Mesendoderm (in vitro differentiated cells): ENCODE measurements at regions not wholly inside any gene's neighbourhood (a gene's known extent, or its start where the extent isn't known, plus 50 kb on each side); places are given as distances from the start of the nearest gene placed in this dataset.

Experiments
- DNase-seq: peaks from one replicate; pipeline ENCODE4 v3.0.0; 2013
- H2AK5ac ChIP-seq: 2 replicates; pipeline ENCODE4 v1.6.1; 2013; ENCODE audit warnings: low read length, inconsistent platforms
- H2BK120ac ChIP-seq: 2 replicates; pipeline ENCODE4 v1.6.1; 2013; ENCODE audit warnings: low read depth, mild to moderate bottlenecking, low read length, moderate library complexity, mixed read lengths
- H2BK15ac ChIP-seq: replicated peaks from 2 replicates; pipeline ENCODE4 v1.6.1; 2013; ENCODE audit warnings: low read depth, mild to moderate bottlenecking, moderate library complexity
- H2BK5ac ChIP-seq: 2 replicates; pipeline ENCODE4 v1.6.1; 2013; ENCODE audit warnings: low read length, inconsistent platforms
- H3K18ac ChIP-seq: 2 replicates; pipeline ENCODE4 v1.6.1; 2013; ENCODE audit warnings: mild to moderate bottlenecking, low read length, mixed read lengths
- H3K23ac ChIP-seq: one replicate; pipeline ENCODE4 v1.6.1; 2013; ENCODE audit warnings: low read length
- H3K27ac ChIP-seq: 2 replicates; pipeline ENCODE4 v1.5.1; 2013; ENCODE audit warnings: low read depth, mild to moderate bottlenecking, inconsistent platforms, low read length, moderate library complexity
- H3K27me3 ChIP-seq: 2 replicates; pipeline ENCODE4 v1.6.1; 2013; ENCODE audit warnings: low read length, control low read depth, mild to moderate bottlenecking, inconsistent platforms; ENCODE audit not compliant: insufficient read depth, poor library complexity
- H3K36me3 ChIP-seq: 2 replicates; pipeline ENCODE4 v1.6.1; 2013; ENCODE audit warnings: low read length, inconsistent platforms; ENCODE audit not compliant: control insufficient read depth, insufficient read depth
- H3K4ac ChIP-seq: one replicate; pipeline ENCODE4 v1.6.1; 2013; ENCODE audit warnings: low read depth, mild to moderate bottlenecking, low read length, moderate library complexity
- H3K4me1 ChIP-seq: 2 replicates; pipeline ENCODE4 v1.6.1; 2013; ENCODE audit warnings: low read depth, low read length, inconsistent platforms; ENCODE audit not compliant: control insufficient read depth
- H3K4me2 ChIP-seq: 2 replicates; pipeline ENCODE4 v1.6.1; 2013; ENCODE audit warnings: low read length
- H3K4me3 ChIP-seq: 2 replicates; pipeline ENCODE4 v1.5.1; 2013; ENCODE audit warnings: mild to moderate bottlenecking, low read length
- H3K56ac ChIP-seq: one replicate; pipeline ENCODE4 v1.6.1; 2013; ENCODE audit warnings: low read length
- H3K79me1 ChIP-seq: 2 replicates; pipeline ENCODE4 v1.6.1; 2013; ENCODE audit warnings: low read length, inconsistent platforms
- H3K79me2 ChIP-seq: 2 replicates; pipeline ENCODE4 v1.6.1; 2013; ENCODE audit warnings: mild to moderate bottlenecking, low read length; ENCODE audit not compliant: control insufficient read depth, insufficient read depth
- H3K9ac ChIP-seq: 2 replicates; pipeline ENCODE4 v1.6.1; 2013; ENCODE audit warnings: low read length, inconsistent platforms
- H4K5ac ChIP-seq: one replicate; pipeline ENCODE4 v1.6.1; 2013; ENCODE audit warnings: low read length
- H4K8ac ChIP-seq: one replicate; pipeline ENCODE4 v1.6.1; 2013; ENCODE audit warnings: low read depth, mild to moderate bottlenecking, control low read depth, low read length, moderate library complexity
- WGBS: extraction: QIAGEN DNeasy Blood & Tissue Kit; methylation state at CpG from one replicate; pipeline ENCODE4 v1.1.7; 2013; ENCODE audit warnings: low lambda C conversion rate, missing lambda C conversion rate; ENCODE audit not compliant: insufficient coverage; ENCODE audit errors: extremely low coverage; 5-methylcytosine and 5-hydroxymethylcytosine counted together

DNA sequence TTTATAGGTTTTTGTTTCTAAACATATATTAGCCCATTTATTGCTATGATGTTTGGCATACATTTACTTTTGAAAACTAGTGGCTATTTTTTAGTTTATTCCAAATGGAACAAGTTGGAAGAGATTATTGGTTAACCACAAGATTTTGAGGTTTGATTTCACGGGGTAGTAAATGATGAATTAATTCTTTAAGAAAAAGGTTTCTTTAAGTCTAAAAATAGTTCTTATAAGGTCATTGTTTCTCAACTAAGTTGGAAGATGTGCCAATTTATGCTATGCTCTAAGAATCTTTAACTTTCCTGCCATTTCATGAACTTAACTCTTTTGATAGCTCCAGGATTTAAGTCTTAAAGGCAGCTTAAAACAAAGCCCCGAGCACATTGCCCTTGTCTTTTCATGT lies 183.8 kb downstream of the LMO4 start:
- H3K4me3 ChIP-seq = no peak overlapping the region
- no peak overlapping the region for H3K56ac ChIP-seq
- no peak overlapping the region for H2AK5ac ChIP-seq
- H2BK5ac ChIP-seq = no peak overlapping the region
- no peak overlapping the region for H3K18ac ChIP-seq
- H4K8ac ChIP-seq = no peak overlapping the region
- no peaks in the 10 kb centered on the region for H3K4me1 ChIP-seq
- no peak overlapping the region for H3K4me2 ChIP-seq
- DNase-seq = no peak
- no peak overlapping the region for H3K9ac ChIP-seq
- no peak overlapping the region for H3K23ac ChIP-seq
- no peaks in the 10 kb centered on the region for H3K27me3 ChIP-seq
- no CpG with 5 or more reads among the region's 2 CpGs for WGBS
- H3K27ac ChIP-seq = no peak overlapping the region
- H3K4ac ChIP-seq = no peak overlapping the region
- H3K79me2 ChIP-seq = no peaks in the 10 kb centered on the region
- H3K36me3 ChIP-seq = no peaks in the 10 kb centered on the region
- no peak overlapping the region for H4K5ac ChIP-seq
- no peak overlapping the region for H2BK120ac ChIP-seq
- H2BK15ac ChIP-seq = no peak overlapping the region
- no peaks in the 10 kb centered on the region for H3K79me1 ChIP-seq

DNA sequence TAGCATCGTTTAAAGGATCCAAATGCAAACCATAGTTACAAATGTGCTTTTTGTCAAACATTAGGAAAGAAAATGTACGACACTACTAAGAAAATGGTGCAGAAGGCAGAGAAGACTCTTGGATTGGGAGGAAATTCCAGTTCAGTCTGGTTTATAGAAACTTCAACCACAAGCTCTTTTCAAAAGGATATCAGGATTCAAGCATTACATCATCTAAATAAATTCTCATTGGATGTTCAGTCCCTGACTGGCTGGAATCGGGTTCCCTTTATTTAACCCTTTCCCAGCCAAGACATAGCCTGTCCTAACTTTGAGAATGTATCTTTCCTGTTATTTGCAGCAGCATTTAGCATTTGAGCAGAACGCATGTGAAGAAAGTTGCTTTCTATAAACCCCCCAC lies 184.6 kb downstream of the LMO4 start:
- Histone ChIP-seq H3K18ac (no peak overlapping the region), H4K8ac (no peak overlapping the region), H3K4me1 (no peaks in the 10 kb centered on the region), H2BK5ac (no peak overlapping the region), H4K5ac (no peak overlapping the region), H3K9ac (no peak overlapping the region), H3K4me2 (no peak overlapping the region), H3K79me1 (no peaks in the 10 kb centered on the region), H3K4me3 (no peak overlapping the region), H3K79me2 (no peaks in the 10 kb centered on the region), H3K27ac (no peak overlapping the region), H3K56ac (no peak overlapping the region), H3K23ac (no peak overlapping the region), H3K27me3 (no peaks in the 10 kb centered on the region), H2AK5ac (no peak overlapping the region), H3K4ac (no peak overlapping the region), H3K36me3 (no peaks in the 10 kb centered on the region), H2BK15ac (no peak overlapping the region), H2BK120ac (no peak overlapping the region)
- DNase-seq = peak; percentile 33
- WGBS = no CpG with 5 or more reads among the region's 4 CpGs

DNA sequence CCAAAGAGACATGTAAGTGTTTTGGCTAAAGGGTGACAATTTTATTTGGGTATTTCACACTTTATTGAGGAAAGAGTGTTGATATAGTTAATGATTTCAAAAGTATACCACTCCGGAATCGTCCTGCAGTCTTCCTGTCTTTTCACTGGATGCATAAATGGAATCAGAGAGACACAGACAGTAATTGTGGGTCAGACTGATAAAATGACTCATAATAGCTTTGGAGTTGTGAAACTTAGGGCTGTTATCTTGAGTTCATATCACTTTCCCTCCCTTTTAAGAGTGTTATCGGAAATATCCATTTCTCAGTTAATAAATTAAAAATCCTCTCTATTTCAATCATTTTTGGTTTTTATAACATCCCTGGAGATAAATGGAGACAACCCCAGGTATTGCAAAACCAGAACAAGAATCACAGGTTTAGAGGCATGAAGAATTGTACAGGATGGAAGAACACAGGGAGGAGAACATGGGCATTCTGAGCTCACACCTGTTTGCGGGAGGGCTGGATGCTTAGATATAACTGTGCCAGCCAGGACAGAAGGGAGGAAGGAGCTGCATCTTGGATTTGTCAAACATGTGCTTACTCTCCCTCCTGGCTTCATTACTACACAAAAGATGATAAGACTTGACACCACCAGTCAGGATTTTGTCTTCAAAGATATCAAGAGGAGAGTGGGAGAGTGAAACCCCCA lies 185.4 kb downstream of the LMO4 start:
- H3K36me3 ChIP-seq = no peaks in the 10 kb centered on the region
- no CpG with 5 or more reads among the region's 4 CpGs for WGBS
- H3K79me2 ChIP-seq = no peaks in the 10 kb centered on the region

DNA sequence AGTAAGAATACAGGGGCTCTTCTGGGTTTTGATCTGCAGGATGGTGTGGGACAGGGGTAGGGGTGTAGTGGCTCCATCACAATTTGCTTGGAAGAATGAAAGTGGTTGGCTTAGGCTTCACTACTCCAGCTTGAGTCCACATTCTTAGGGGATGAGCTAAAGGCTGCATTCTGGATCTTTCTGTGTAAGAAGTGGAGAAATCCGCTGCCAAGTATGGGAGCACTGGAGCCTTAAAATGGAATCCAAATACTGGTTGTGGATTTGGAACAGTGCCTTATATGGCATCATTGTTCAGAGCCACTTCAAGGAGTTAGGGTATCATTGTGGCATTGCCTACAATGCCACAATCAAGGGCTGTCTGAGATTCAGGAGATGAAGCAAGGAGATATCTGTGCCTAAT lies 187.1 kb downstream of the LMO4 start:
- Histone ChIP-seq H2BK5ac (no peak overlapping the region), H3K18ac (no peak overlapping the region), H3K79me1 (no peaks in the 10 kb centered on the region), H4K5ac (no peak overlapping the region), H2AK5ac (no peak overlapping the region), H3K79me2 (no peaks in the 10 kb centered on the region), H3K4ac (no peak overlapping the region), H3K27me3 (no peaks in the 10 kb centered on the region), H3K4me3 (no peak overlapping the region), H3K56ac (no peak overlapping the region), H3K27ac (no peak overlapping the region), H3K36me3 (no peaks in the 10 kb centered on the region), H2BK120ac (no peak overlapping the region), H3K9ac (no peak overlapping the region), H2BK15ac (no peak overlapping the region), H3K23ac (no peak overlapping the region), H4K8ac (no peak overlapping the region), H3K4me2 (no peak overlapping the region), H3K4me1 (no peaks in the 10 kb centered on the region)
- WGBS = no CpG with 5 or more reads among the region's 1 CpG
- no peak for DNase-seq

More for the DNA sequence above, 185.4 kb downstream of the LMO4 start:
- H4K8ac ChIP-seq = no peak overlapping the region
- H3K18ac ChIP-seq = no peak overlapping the region
- H2BK5ac ChIP-seq = no peak overlapping the region
- H2AK5ac ChIP-seq = no peak overlapping the region
- no peak overlapping the region for H4K5ac ChIP-seq
- no peaks in the 10 kb centered on the region for H3K27me3 ChIP-seq
- no peak overlapping the region for H3K9ac ChIP-seq
- no peak overlapping the region for H3K27ac ChIP-seq
- no peaks in the 10 kb centered on the region for H3K79me1 ChIP-seq
- H3K56ac ChIP-seq = no peak overlapping the region
- no peak overlapping the region for H3K4me2 ChIP-seq
- no peaks in the 10 kb centered on the region for H3K4me1 ChIP-seq
- no peak overlapping the region for H3K4me3 ChIP-seq
- H2BK120ac ChIP-seq = no peak overlapping the region
- H3K23ac ChIP-seq = no peak overlapping the region
- no peak for DNase-seq
- H3K4ac ChIP-seq = no peak overlapping the region
- no peak overlapping the region for H2BK15ac ChIP-seq

DNA sequence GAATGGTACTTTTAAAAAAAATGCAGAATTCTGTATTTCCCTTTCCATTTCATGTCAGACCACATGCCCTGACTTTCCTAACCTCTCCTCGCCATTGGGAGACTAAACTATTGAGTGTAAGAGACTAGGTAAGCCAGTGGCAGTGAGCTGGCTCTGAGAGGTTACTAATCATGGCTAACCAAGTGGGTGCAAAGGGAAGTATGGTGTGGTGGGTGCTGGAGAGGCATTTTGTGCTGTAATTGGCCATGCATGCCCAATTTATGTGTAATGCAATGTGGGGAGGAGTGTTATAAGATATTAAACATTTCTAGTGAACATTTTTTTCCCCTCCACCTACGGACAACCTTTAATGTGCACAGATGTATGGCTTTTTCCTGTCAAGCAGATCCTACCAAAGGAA lies 190.1 kb downstream of the LMO4 start:
- Histone ChIP-seq H3K4me3 (no peak overlapping the region), H3K27ac (no peak overlapping the region), H3K56ac (no peak overlapping the region), H3K79me1 (no peaks in the 10 kb centered on the region), H2BK15ac (no peak overlapping the region), H3K18ac (no peak overlapping the region), H3K36me3 (no peaks in the 10 kb centered on the region), H3K27me3 (no peaks in the 10 kb centered on the region), H3K4me2 (no peak overlapping the region), H4K8ac (no peak overlapping the region), H2BK5ac (no peak overlapping the region), H2AK5ac (no peak overlapping the region), H3K4ac (no peak overlapping the region), H4K5ac (no peak overlapping the region), H3K4me1 (no peaks in the 10 kb centered on the region), H3K23ac (no peak overlapping the region), H3K9ac (no peak overlapping the region), H2BK120ac (no peak overlapping the region), H3K79me2 (no peaks in the 10 kb centered on the region)
- no CpG with 5 or more reads among the region's 2 CpGs for WGBS
- no peak for DNase-seq

DNA sequence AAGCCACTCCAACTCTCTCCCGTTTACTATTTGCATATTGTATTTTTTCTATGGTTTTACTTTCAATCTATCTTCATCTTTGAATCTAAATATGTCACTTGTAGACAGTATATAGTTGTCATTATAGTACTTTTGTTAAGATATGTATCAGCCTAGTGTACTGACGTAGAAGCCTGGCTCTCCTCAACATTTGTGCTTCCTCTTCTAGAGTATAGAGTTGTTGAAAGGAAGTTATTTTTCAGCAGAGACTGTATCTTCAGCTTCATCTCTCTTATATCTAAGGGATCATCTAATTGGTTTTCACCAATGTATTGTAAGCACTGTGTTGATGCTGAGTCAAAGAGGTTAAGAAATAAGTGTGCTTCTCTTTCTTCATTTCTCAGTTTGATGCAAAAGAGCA lies 192.8 kb downstream of the LMO4 start:
- no peak overlapping the region for H3K4me2 ChIP-seq
- no peak overlapping the region for H3K56ac ChIP-seq
- no peak overlapping the region for H2BK120ac ChIP-seq
- no peak overlapping the region for H3K27ac ChIP-seq
- H2AK5ac ChIP-seq = no peak overlapping the region
- no peak overlapping the region for H3K4me3 ChIP-seq
- no peak overlapping the region for H3K4ac ChIP-seq
- H3K18ac ChIP-seq = no peak overlapping the region
- H3K4me1 ChIP-seq = no peaks in the 10 kb centered on the region
- no peak overlapping the region for H3K9ac ChIP-seq
- H2BK15ac ChIP-seq = no peak overlapping the region
- H3K23ac ChIP-seq = no peak overlapping the region
- no peaks in the 10 kb centered on the region for H3K79me1 ChIP-seq
- H2BK5ac ChIP-seq = no peak overlapping the region
- H3K36me3 ChIP-seq = no peaks in the 10 kb centered on the region
- no peak for DNase-seq
- no CpG with 5 or more reads among the region's 2 CpGs for WGBS
- H3K27me3 ChIP-seq = no peaks in the 10 kb centered on the region
- H4K5ac ChIP-seq = no peak overlapping the region
- H4K8ac ChIP-seq = no peak overlapping the region
- no peaks in the 10 kb centered on the region for H3K79me2 ChIP-seq
